ENCODE measurements at regions not wholly inside any gene's neighbourhood (a gene's known extent, or its start where the extent isn't known, plus 50 kb on each side); places are given as distances from the start of the nearest gene placed in this dataset.

- no peaks in the 10 kb centered on the region for H4K20me1 ChIP-seq (ENCODE audit: control insufficient read depth, extremely low read depth, insufficient read depth, low read length)
- no peak for TF ChIP-seq CTCF (conservative IDR thresholded peaks at IDR 0.05 in 1 of 2, IDR thresholded peaks at IDR 0.05 in 1 of 2; ENCODE audit: low read depth in 1 of 2, low read length in 2 of 2)
- no peak for TF ChIP-seq EZH2 (IDR thresholded peaks at IDR 0.05; ENCODE audit: low read length, missing control alignments)
- no peaks in the 10 kb centered on the region for H3K4me1 ChIP-seq (ENCODE audit: control insufficient read depth, extremely low read depth, insufficient read depth, low read length)
- no peak overlapping the region for H3K9ac ChIP-seq (ENCODE audit: insufficient read depth, low read length)
- H3K36me3 ChIP-seq (ENCODE audit: control insufficient read depth, insufficient read depth, low read length): no peaks in the 10 kb centered on the region
- H3K27ac ChIP-seq (ENCODE audit: insufficient read depth, low read length): no peak overlapping the region
- no peaks in the 10 kb centered on the region for H3K9me3 ChIP-seq (ENCODE audit: control insufficient read depth, insufficient read depth, low read depth, low read length)
- H3K27me3 ChIP-seq (ENCODE audit: control insufficient read depth, insufficient read depth, low read length): no peaks in the 10 kb centered on the region
- no peaks in the 10 kb centered on the region for H3K79me2 ChIP-seq (ENCODE audit: control insufficient read depth, insufficient read depth, low read length)
- H2AFZ ChIP-seq (ENCODE audit: low read length): no peak overlapping the region
- H3K4me3 ChIP-seq (replicated peaks in 1 of 4; ENCODE audit: control extremely low read depth in 1 of 4, insufficient read depth in 1 of 4, low read depth in 3 of 4, low read length in 4 of 4): no peak overlapping the region
- DNase-seq (ENCODE audit: low read depth in 2 of 2): no peak
- H3K4me2 ChIP-seq (ENCODE audit: extremely low read depth, insufficient read depth, low read length): no peak overlapping the region
Observed at GRCh38 chr4:162510937-162511336, 347.1 kb upstream of the FSTL5 start.

- H4K20me1 ChIP-seq (ENCODE audit: control insufficient read depth, extremely low read depth, insufficient read depth, low read length): no peaks in the 10 kb centered on the region
- TF ChIP-seq CTCF (conservative IDR thresholded peaks at IDR 0.05 in 1 of 2, IDR thresholded peaks at IDR 0.05 in 1 of 2; ENCODE audit: low read depth in 1 of 2, low read length in 2 of 2) (no peak), EZH2 (IDR thresholded peaks at IDR 0.05; ENCODE audit: low read length, missing control alignments) (no peak)
- H3K4me3 ChIP-seq (replicated peaks in 1 of 4; ENCODE audit: control extremely low read depth in 1 of 4, insufficient read depth in 1 of 4, low read depth in 3 of 4, low read length in 4 of 4): no peak overlapping the region
- H3K9ac ChIP-seq (ENCODE audit: insufficient read depth, low read length): no peak overlapping the region
- H3K4me1 ChIP-seq (ENCODE audit: control insufficient read depth, extremely low read depth, insufficient read depth, low read length): no peaks in the 10 kb centered on the region
- no peak for DNase-seq (ENCODE audit: low read depth in 2 of 2)
- no peaks in the 10 kb centered on the region for H3K36me3 ChIP-seq (ENCODE audit: control insufficient read depth, insufficient read depth, low read length)
- H3K9me3 ChIP-seq (ENCODE audit: control insufficient read depth, insufficient read depth, low read depth, low read length): no peaks in the 10 kb centered on the region
- no peaks in the 10 kb centered on the region for H3K27me3 ChIP-seq (ENCODE audit: control insufficient read depth, insufficient read depth, low read length)
- H3K27ac ChIP-seq (ENCODE audit: insufficient read depth, low read length): no peak overlapping the region
- no peak overlapping the region for H3K4me2 ChIP-seq (ENCODE audit: extremely low read depth, insufficient read depth, low read length)
- no peak overlapping the region for H2AFZ ChIP-seq (ENCODE audit: low read length)
- H3K79me2 ChIP-seq (ENCODE audit: control insufficient read depth, insufficient read depth, low read length): no peaks in the 10 kb centered on the region
Observed at GRCh38 chr4:162510115-162510514, 346.3 kb upstream of the FSTL5 start.

GRCh38 chr4:162509333-162509732 is 345.5 kb upstream of the FSTL5 start:
- no peak for DNase-seq (ENCODE audit: low read depth in 2 of 2)
- Histone ChIP-seq H3K4me3 (replicated peaks in 1 of 4; ENCODE audit: control extremely low read depth in 1 of 4, insufficient read depth in 1 of 4, low read depth in 3 of 4, low read length in 4 of 4) (no peak overlapping the region), H3K4me2 (ENCODE audit: extremely low read depth, insufficient read depth, low read length) (no peak overlapping the region), H3K27me3 (ENCODE audit: control insufficient read depth, insufficient read depth, low read length) (no peaks in the 10 kb centered on the region), H3K79me2 (ENCODE audit: control insufficient read depth, insufficient read depth, low read length) (no peaks in the 10 kb centered on the region), H3K9ac (ENCODE audit: insufficient read depth, low read length) (no peak overlapping the region), H4K20me1 (ENCODE audit: control insufficient read depth, extremely low read depth, insufficient read depth, low read length) (no peaks in the 10 kb centered on the region), H3K4me1 (ENCODE audit: control insufficient read depth, extremely low read depth, insufficient read depth, low read length) (no peaks in the 10 kb centered on the region), H3K9me3 (ENCODE audit: control insufficient read depth, insufficient read depth, low read depth, low read length) (no peaks in the 10 kb centered on the region), H3K27ac (ENCODE audit: insufficient read depth, low read length) (no peak overlapping the region), H2AFZ (ENCODE audit: low read length) (no peak overlapping the region), H3K36me3 (ENCODE audit: control insufficient read depth, insufficient read depth, low read length) (no peaks in the 10 kb centered on the region)
- TF ChIP-seq EZH2 (IDR thresholded peaks at IDR 0.05; ENCODE audit: low read length, missing control alignments) (no peak), CTCF (conservative IDR thresholded peaks at IDR 0.05 in 1 of 2, IDR thresholded peaks at IDR 0.05 in 1 of 2; ENCODE audit: low read depth in 1 of 2, low read length in 2 of 2) (no peak)
